Thyroid gland (tissue), 4 donors: ENCODE measurements at regions not wholly inside any gene's neighbourhood (a gene's known extent, or its start where the extent isn't known, plus 50 kb on each side); places are given as distances from the start of the nearest gene placed in this dataset.
"Not testable (repeated sequence)": the region's sequence is repeated elsewhere in the genome, so short reads cannot be mapped to it uniquely, and the experiment has no call there.

Source experiments
- DNase-seq, 2 donors: peaks; one replicate each; pipeline ENCODE4 v3.0.0-alpha.2; 2019
- H3K27ac ChIP-seq, 3 donors: fragments of 200-600 bp; sonication (generic); 1 replicate in 2 of 3; 2 replicates in 1 of 3; pipeline ENCODE4 v1.5.1; 2016 to 2019; ENCODE audit warnings: mild to moderate bottlenecking in 1 of 3, moderate library complexity in 1 of 3
- H3K27me3 ChIP-seq: fragments of 200-600 bp; sonication (generic); one replicate; pipeline ENCODE4 v1.5.1; 2019
- H3K36me3 ChIP-seq, 2 donors: fragments of 200-600 bp; sonication (generic); one replicate each; pipeline ENCODE4 v1.5.1; 2016 to 2019
- H3K4me1 ChIP-seq, 2 donors: fragments of 200-600 bp; sonication (generic); one replicate each; pipeline ENCODE4 v1.5.1; 2017 to 2019
- H3K4me3 ChIP-seq, 3 donors: fragments of 200-600 bp; sonication (generic); replicated peaks in 1 of 3; 1 replicate in 2 of 3; 2 replicates in 1 of 3; pipeline ENCODE4 v1.5.1; 2016; ENCODE audit warnings: mild to moderate bottlenecking in 1 of 3
- H3K9me3 ChIP-seq: fragments of 200-600 bp; sonication (generic); one replicate; pipeline ENCODE4 v1.5.1; 2017
- POLR2A ChIP-seq, 2 donors: fragments of 450-650 bp; IDR thresholded peaks; one replicate each; pipeline ENCODE4 v1.6.1; 2017; ENCODE audit warnings: antibody characterized with exemption in 2 of 2, mild to moderate bottlenecking in 2 of 2, moderate library complexity in 1 of 2
- WGBS, 2 donors: methylation state at CpG; one replicate each; pipeline ENCODE4 v1.1.5; 2017; 5-methylcytosine and 5-hydroxymethylcytosine counted together
- intact Hi-C: fragments of 100-400 bp; cut with DNase I; formaldehyde crosslinking; loops from one replicate; pipeline ENCODE4 v1.15.1; 2023
- TF ChIP-seq, protein P1 (sequence below), 6 experiments: fragments of 200-600 bp in 3 of 6; fragments of 450-650 bp in 3 of 6; sonication (generic) in 3 of 6; IDR thresholded peaks; one replicate each; pipeline ENCODE4 v1.5.1; 2016 to 2019; ENCODE audit warnings: antibody characterized with exemption in 6 of 6, mild to moderate bottlenecking in 2 of 6, inconsistent platforms in 1 of 6, moderate library complexity in 1 of 6

DNA sequence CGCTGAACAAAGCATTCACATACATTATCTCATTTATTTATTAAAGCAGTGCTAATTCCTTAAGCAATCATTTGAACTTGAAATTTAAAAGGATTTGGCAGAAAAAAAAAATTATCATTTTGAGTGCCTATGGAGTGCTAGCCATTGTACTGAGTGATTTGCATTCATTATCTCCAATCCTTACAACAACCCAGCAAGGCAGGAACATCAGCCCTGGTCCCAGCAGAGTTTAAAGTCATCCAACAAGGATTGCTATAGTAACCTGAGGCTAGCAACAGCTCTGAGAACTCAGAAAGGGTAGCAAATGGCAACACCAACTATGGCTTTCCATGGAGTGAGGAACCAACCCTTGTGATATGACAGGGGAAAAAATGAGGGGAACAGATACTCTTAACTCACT lies 237.6 kb upstream of the SETMAR start:
- H3K27me3 ChIP-seq: no peaks in the 10 kb centered on the region
- peaks cover 0 to 9% of the 10 kb centered on the region in 2 donors for H3K4me1 ChIP-seq
- no peak for DNase-seq
- no peaks in the 10 kb centered on the region for H3K36me3 ChIP-seq
- TF ChIP-seq POLR2A (IDR thresholded peaks at IDR 0.05): no peak
- TF ChIP-seq, protein P1, sequence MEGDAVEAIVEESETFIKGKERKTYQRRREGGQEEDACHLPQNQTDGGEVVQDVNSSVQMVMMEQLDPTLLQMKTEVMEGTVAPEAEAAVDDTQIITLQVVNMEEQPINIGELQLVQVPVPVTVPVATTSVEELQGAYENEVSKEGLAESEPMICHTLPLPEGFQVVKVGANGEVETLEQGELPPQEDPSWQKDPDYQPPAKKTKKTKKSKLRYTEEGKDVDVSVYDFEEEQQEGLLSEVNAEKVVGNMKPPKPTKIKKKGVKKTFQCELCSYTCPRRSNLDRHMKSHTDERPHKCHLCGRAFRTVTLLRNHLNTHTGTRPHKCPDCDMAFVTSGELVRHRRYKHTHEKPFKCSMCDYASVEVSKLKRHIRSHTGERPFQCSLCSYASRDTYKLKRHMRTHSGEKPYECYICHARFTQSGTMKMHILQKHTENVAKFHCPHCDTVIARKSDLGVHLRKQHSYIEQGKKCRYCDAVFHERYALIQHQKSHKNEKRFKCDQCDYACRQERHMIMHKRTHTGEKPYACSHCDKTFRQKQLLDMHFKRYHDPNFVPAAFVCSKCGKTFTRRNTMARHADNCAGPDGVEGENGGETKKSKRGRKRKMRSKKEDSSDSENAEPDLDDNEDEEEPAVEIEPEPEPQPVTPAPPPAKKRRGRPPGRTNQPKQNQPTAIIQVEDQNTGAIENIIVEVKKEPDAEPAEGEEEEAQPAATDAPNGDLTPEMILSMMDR (IDR thresholded peaks at IDR 0.05): no peak
- H3K4me3 ChIP-seq: no peak overlapping the region
- H3K9me3 ChIP-seq: no peaks in the 10 kb centered on the region
- H3K27ac ChIP-seq: no peak overlapping the region
- 93 to 98% methylated on average over 1 of the region's 1 CpG for WGBS, 2 donors
- intact Hi-C loops: no loop called here

DNA sequence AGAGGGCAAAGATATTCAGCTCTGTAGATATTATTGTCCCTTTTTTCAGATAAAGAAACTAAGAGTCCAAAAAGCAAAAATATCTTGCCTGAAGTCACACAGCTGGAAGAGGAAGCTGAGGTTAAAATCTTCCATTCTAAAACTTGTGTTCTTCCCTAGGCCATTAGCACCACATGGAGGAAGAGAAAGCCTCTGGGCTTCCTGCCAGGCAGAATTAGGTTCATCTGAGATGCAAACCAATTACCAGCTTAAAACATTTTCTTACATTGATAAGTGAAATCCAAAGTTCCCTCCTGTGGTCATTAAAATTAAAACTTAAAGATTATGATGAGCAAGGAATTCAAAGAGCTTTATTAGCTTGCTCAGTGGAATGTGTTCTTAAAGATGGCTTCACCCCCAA lies 235.3 kb upstream of the SETMAR start:
- no peak for DNase-seq
- TF ChIP-seq POLR2A (IDR thresholded peaks at IDR 0.05): no peak
- TF ChIP-seq, protein P1 (IDR thresholded peaks at IDR 0.05): no peak
- no peak overlapping the region for H3K4me3 ChIP-seq
- no peaks in the 10 kb centered on the region for H3K9me3 ChIP-seq
- H3K27ac ChIP-seq: no peak overlapping the region
- H3K4me1 ChIP-seq: no peaks in the 10 kb centered on the region
- H3K27me3 ChIP-seq: no peaks in the 10 kb centered on the region
- intact Hi-C loops: no loop called here
- no peaks in the 10 kb centered on the region for H3K36me3 ChIP-seq

DNA sequence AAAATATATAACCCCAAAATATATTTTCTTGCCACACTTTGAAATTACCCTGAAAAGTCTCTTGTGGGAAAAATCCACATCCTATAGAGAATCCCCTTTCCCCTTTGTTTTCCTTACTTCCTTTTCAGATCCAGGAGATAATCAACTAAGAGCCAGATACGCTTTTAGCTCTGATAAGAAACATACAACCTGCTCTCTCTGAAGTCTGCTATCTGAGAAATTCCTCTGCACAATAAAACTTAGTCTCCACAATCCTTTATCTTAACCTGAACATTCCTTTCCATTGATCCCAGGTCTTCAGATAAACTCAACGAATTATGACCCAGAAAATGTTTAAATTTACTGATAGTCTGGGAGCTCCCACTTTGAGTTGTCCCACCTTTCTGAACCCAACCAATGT lies 233.4 kb upstream of the SETMAR start:
- Histone ChIP-seq H3K27ac (no peak overlapping the region), H3K9me3 (no peaks in the 10 kb centered on the region), H3K4me3 (no peak overlapping the region), H3K36me3 (no peaks in the 10 kb centered on the region), H3K4me1 (no peaks in the 10 kb centered on the region), H3K27me3 (no peaks in the 10 kb centered on the region)
- DNase-seq: no peak
- intact Hi-C loops: no loop called here
- WGBS, 2 donors: 69 to 77% methylated on average over 2 of the region's 2 CpGs
- no peak for TF ChIP-seq POLR2A (IDR thresholded peaks at IDR 0.05)
- TF ChIP-seq, protein P1 (IDR thresholded peaks at IDR 0.05): no peak

DNA sequence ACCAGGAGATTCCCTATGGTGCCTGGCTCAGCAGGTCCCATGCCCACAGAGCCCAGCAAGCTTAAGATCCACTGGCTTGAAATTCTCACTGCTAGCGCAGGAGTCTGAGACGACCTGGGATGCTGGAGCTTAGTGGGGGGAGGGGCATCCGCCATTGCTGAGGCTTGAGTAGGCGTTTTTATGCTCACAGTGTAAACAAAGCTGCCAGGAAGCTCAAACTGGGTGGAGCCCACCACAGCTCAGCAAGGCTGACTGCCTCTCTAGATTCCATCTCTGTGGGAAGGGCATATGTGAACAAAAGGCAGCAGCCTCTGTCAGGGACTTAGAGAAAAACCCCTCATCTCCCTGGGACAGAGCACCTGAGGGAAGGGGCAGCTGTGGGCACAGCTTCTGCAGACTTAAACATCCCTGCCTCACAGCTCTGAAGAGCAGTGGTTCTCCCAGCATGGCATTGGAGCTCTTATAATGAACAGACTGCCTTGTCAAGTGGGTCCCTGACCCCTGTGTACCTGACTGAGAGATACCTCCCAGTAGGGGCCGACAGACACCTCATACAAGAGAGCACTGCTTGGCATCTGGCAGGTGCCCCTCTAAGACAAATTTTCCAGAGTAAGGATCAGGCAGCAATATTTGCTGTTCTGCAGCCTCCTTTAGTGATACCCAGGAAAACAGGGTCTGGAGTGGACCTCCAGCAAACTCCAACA lies 231.5 kb upstream of the SETMAR start:
- Histone ChIP-seq H3K4me1 (no peaks in the 10 kb centered on the region), H3K27ac (no peak overlapping the region), H3K27me3 (no peaks in the 10 kb centered on the region), H3K4me3 (no peak overlapping the region), H3K9me3 (no peaks in the 10 kb centered on the region), H3K36me3 (no peaks in the 10 kb centered on the region)
- DNase-seq: no peak
- no peak for TF ChIP-seq POLR2A (IDR thresholded peaks at IDR 0.05)
- TF ChIP-seq, protein P1 (IDR thresholded peaks at IDR 0.05): no peak
- intact Hi-C loops: no loop called here
- WGBS, 2 donors: 18 to 30% methylated on average over 1 to 5 of the region's 5 CpGs

DNA sequence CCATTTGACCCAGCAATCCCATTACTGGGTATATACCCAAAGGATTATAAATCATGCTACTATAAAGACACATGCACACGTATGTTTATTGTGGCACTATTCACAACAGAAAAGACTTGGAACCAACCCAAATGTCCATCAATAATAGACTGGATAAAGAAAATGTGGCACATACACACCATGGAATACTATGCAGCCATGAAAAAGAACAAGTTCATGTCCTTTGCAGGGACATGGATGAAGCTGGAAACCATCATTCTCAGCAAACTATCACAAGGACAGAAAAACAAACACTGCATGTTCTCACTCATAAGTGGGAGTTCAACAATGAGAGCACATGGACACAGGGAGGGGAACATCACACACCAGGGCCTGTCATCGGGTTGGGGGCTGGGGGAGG lies 225.9 kb upstream of the SETMAR start:
- H3K27me3 ChIP-seq, H3K27ac ChIP-seq, H3K4me1 ChIP-seq, intact Hi-C loops, DNase-seq, H3K4me3 ChIP-seq, H3K36me3 ChIP-seq, H3K9me3 ChIP-seq: not testable (repeated sequence)
- 92% methylated on average over 2 of the region's 2 CpGs for WGBS, 2 donors
